ENCODE measurements at regions not wholly inside any gene's neighbourhood (a gene's known extent, or its start where the extent isn't known, plus 50 kb on each side); places are given as distances from the start of the nearest gene placed in this dataset.

- TF ChIP-seq CTCF (IDR thresholded peaks at IDR 0.05; ENCODE audit: poor library complexity, severe bottlenecking), result no peak
- TF ChIP-seq REST (IDR thresholded peaks at IDR 0.05; ENCODE audit: borderline replicate concordance), result no peak
- TF ChIP-seq TAF1 (IDR thresholded peaks at IDR 0.05; ENCODE audit: low read depth), result no peak
- no peak for TF ChIP-seq EZH2 (IDR thresholded peaks at IDR 0.05; ENCODE audit: borderline replicate concordance, insufficient read depth, low read length, poor library complexity, severe bottlenecking)
These were observed 503.0 kb downstream of the GABRG1 start for GRCh38 chr4:45620808-45621207.
